GM23338 (cell line): ENCODE measurements at regions not wholly inside any gene's neighbourhood (a gene's known extent, or its start where the extent isn't known, plus 50 kb on each side); places are given as distances from the start of the nearest gene placed in this dataset.

Source experiments
- CREB1 ChIP-seq: fragments of 250-450 bp; sonication (Bioruptor Pico); IDR thresholded peaks from 2 replicates; pipeline ENCODE4 v1.5.0; 2020; ENCODE audit warnings: low read depth, mild to moderate bottlenecking, moderate library complexity
- CTCF ChIP-seq, 2 experiments: fragments of 200-600 bp in 1 of 2; sonication (generic) in 1 of 2; conservative IDR thresholded peaks; 2 replicates each; pipeline versions ENCODE4 v1.5.1 to v1.6.1; 2016 to 2017; ENCODE audit warnings: antibody characterized with exemption in 2 of 2, low read depth in 2 of 2, mild to moderate bottlenecking in 2 of 2, moderate library complexity in 1 of 2
- ETS1 ChIP-seq: IDR thresholded peaks from 2 replicates; pipeline ENCODE4 v1.6.1; 2016; ENCODE audit warnings: antibody characterized with exemption
- EZH2 ChIP-seq: fragments of 200-600 bp; sonication (generic); IDR thresholded peaks from one replicate; pipeline ENCODE4 v1.8.0; 2017; ENCODE audit warnings: antibody characterized with exemption, mild to moderate bottlenecking, low read depth; ENCODE audit not compliant: unreplicated experiment
- EZH2phosphoT487 ChIP-seq: fragments of 200-600 bp; sonication (generic); IDR thresholded peaks from one replicate; pipeline ENCODE4 v1.8.1; 2018; ENCODE audit warnings: antibody characterized with exemption; ENCODE audit not compliant: unreplicated experiment
- JUNB ChIP-seq: IDR thresholded peaks from one replicate; pipeline ENCODE4 v1.6.1; 2016; ENCODE audit warnings: antibody characterized with exemption; ENCODE audit not compliant: unreplicated experiment
- NANOG ChIP-seq: IDR thresholded peaks from 2 replicates; pipeline ENCODE4 v1.6.1; 2016; ENCODE audit warnings: antibody characterized with exemption, borderline replicate concordance
- POLR2AphosphoS5 ChIP-seq: IDR thresholded peaks from 2 replicates; pipeline ENCODE4 v1.6.1; 2016; ENCODE audit warnings: antibody characterized with exemption, low read depth
- REST ChIP-seq: IDR thresholded peaks from one replicate; pipeline ENCODE4 v1.6.1; 2018; ENCODE audit warnings: antibody characterized with exemption; ENCODE audit not compliant: unreplicated experiment
- ZNF114 ChIP-seq: fragments of 250-450 bp; sonication (Bioruptor Pico); IDR thresholded peaks from 2 replicates; pipeline ENCODE4 v1.5.0; 2020; ENCODE audit warnings: mild to moderate bottlenecking, moderate library complexity
- ZNF331 ChIP-seq: fragments of 250-450 bp; sonication (Bioruptor Pico); IDR thresholded peaks from 2 replicates; pipeline ENCODE4 v1.5.0; 2020; ENCODE audit warnings: low read depth, mild to moderate bottlenecking, moderate library complexity
- ZNF462 ChIP-seq: fragments of 250-450 bp; sonication (Bioruptor Pico); IDR thresholded peaks from 2 replicates; pipeline ENCODE4 v1.5.0; 2020; ENCODE audit warnings: mild to moderate bottlenecking, moderate library complexity

GRCh38 chr13:32887617-32888016, 128.6 kb upstream of the KL start:
- TF ChIP-seq CTCF (conservative IDR thresholded peaks at IDR 0.05; ENCODE audit: low read depth in 2 of 2) (no peak), EZH2phosphoT487 (no peak), EZH2 (no peak), NANOG (no peak), ZNF462 (no peak), JUNB (no peak), POLR2AphosphoS5 (no peak), CREB1 (CRISPR knock-in tag) (no peak), ETS1 (no peak), ZNF114 (CRISPR knock-in tag) (no peak), REST (no peak), ZNF331 (CRISPR knock-in tag) (no peak)
